ENCODE measurements at regions not wholly inside any gene's neighbourhood (a gene's known extent, or its start where the extent isn't known, plus 50 kb on each side); places are given as distances from the start of the nearest gene placed in this dataset.

GRCh38 chr5:8461543-8461942, 592.6 kb downstream of the MTRR start:
- DNase-seq: no peak

GRCh38 chr5:8462565-8462964, 593.6 kb downstream of the MTRR start:
- no peak for DNase-seq

GRCh38 chr5:8470489-8470888, 601.5 kb downstream of the MTRR start:
- no peak for DNase-seq

- DNase-seq: no peak
These were observed 602.6 kb downstream of the MTRR start for GRCh38 chr5:8471581-8471980.

GRCh38 chr5:8473016-8473415, 604.1 kb downstream of the MTRR start:
- no peak for DNase-seq

- no peak for DNase-seq
These were observed 605.0 kb downstream of the MTRR start for GRCh38 chr5:8473827-8474568.

- DNase-seq: no peak
These were observed 605.6 kb downstream of the MTRR start for GRCh38 chr5:8474569-8474930.

GRCh38 chr5:8478326-8478725, 609.4 kb downstream of the MTRR start:
- DNase-seq: no peak

GRCh38 chr5:8481007-8481406, 612.1 kb downstream of the MTRR start:
- no peak for DNase-seq

GRCh38 chr5:8491254-8491653, 622.3 kb downstream of the MTRR start:
- no peak for DNase-seq

GRCh38 chr5:8493176-8493575, 624.2 kb downstream of the MTRR start:
- DNase-seq: no peak

- no peak for DNase-seq
These were observed 631.5 kb downstream of the MTRR start for GRCh38 chr5:8500426-8500825.

GRCh38 chr5:8505196-8505595, 636.2 kb downstream of the MTRR start:
- no peak for DNase-seq

- DNase-seq: no peak
These were observed 639.3 kb downstream of the MTRR start for GRCh38 chr5:8508231-8508630.

GRCh38 chr5:8516356-8516755, 647.4 kb downstream of the MTRR start:
- DNase-seq: no peak

GRCh38 chr5:8517456-8517855, 648.5 kb downstream of the MTRR start:
- DNase-seq: no peak

- DNase-seq: peak in 1 of 56 donors; percentile 4
These were observed 652.0 kb downstream of the MTRR start for GRCh38 chr5:8520917-8521316.

GRCh38 chr5:8521991-8522390, 653.0 kb downstream of the MTRR start:
- DNase-seq: no peak

GRCh38 chr5:8522646-8523045, 653.7 kb downstream of the MTRR start:
- no peak for DNase-seq

GRCh38 chr5:8523501-8523900, 654.6 kb downstream of the MTRR start:
- DNase-seq: no peak

- no peak for DNase-seq
These were observed 656.9 kb downstream of the MTRR start for GRCh38 chr5:8525819-8526218.

GRCh38 chr5:8528106-8528505, 659.2 kb downstream of the MTRR start:
- no peak for DNase-seq

GRCh38 chr5:8538821-8539220, 669.9 kb downstream of the MTRR start:
- DNase-seq: no peak

- no peak for DNase-seq
These were observed 671.4 kb downstream of the MTRR start for GRCh38 chr5:8540317-8540716.
